GM12873 (cell line): ENCODE measurements at regions not wholly inside any gene's neighbourhood (a gene's known extent, or its start where the extent isn't known, plus 50 kb on each side); places are given as distances from the start of the nearest gene placed in this dataset.

Experiments
- TF ChIP-seq, protein P1 (sequence below): IDR thresholded peaks from 2 replicates; pipeline ENCODE4 v1.5.1; 2012; ENCODE audit warnings: low read depth, mild to moderate bottlenecking, moderate library complexity, low read length, control low read depth; ENCODE audit not compliant: insufficient read depth; ENCODE audit errors: missing control alignments

DNA sequence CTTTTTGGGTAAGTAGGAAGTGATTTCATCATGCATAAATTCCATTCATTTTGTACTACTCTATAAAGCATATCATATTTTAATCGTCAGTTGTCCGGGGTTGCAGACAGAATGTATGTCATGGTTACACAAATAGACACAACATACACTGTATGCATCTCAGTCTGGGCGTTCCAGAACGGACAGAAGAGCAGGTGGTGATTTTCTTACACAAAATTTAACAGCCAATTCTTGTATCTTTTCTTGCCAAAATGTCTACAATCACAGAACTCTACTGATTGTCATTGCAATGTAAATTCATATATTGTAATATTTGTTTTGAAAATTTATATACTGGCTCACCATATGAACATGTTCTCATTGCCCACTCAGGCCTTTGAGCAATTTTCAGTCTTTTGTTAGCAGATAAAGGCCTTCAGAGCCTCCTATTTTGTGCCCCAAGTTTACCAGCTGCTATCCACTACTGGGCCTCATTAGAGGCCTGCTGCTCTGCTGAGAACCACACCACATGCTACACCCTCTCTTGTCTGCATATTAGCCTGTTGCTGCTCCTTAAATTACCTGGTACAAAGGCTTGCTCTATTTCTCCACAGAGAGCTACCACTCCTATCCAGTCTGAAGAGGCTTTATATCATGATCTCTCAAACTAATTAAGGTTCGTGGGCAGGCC lies 61.5 kb downstream of the PRDM13 start:
- TF ChIP-seq, protein P1, sequence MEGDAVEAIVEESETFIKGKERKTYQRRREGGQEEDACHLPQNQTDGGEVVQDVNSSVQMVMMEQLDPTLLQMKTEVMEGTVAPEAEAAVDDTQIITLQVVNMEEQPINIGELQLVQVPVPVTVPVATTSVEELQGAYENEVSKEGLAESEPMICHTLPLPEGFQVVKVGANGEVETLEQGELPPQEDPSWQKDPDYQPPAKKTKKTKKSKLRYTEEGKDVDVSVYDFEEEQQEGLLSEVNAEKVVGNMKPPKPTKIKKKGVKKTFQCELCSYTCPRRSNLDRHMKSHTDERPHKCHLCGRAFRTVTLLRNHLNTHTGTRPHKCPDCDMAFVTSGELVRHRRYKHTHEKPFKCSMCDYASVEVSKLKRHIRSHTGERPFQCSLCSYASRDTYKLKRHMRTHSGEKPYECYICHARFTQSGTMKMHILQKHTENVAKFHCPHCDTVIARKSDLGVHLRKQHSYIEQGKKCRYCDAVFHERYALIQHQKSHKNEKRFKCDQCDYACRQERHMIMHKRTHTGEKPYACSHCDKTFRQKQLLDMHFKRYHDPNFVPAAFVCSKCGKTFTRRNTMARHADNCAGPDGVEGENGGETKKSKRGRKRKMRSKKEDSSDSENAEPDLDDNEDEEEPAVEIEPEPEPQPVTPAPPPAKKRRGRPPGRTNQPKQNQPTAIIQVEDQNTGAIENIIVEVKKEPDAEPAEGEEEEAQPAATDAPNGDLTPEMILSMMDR: no peak

DNA sequence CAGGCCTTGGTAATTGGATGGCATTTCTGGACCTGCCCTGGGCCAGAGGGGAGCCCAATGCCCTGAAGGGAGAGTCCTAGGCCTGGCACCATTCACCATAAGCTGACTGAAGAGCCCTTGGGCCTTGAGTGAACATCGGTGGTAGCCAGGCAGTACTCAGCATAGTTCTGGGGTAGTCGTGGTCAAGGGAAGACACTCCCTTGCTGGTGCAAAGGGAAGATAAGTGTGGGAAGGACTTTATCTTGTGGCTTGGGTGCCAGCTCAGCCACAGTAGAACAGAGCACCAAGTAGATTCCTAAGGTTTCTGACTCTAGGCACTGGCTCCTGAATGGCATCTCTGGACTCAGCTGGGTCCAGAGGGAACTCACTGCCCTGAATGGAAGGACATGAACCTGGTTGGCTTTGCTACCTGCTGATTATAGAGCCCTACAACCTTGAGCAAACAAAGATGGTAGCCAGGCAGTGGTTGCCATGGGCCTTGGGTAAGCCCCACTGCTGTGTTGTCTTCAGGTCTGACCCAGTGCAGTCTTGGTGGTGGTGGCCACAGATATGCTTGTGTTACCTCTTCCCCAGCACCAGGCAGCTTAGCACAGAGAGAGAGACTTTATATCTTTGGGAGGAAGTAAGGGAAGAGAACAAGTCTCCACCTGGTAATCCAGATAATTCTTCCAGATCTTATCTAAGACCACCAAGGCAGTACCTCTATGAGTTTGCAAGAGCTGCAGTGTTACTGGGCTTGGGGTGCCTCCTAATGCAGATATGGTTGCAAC lies 83.5 kb downstream of the PRDM13 start:
- TF ChIP-seq, protein P1: no peak

DNA sequence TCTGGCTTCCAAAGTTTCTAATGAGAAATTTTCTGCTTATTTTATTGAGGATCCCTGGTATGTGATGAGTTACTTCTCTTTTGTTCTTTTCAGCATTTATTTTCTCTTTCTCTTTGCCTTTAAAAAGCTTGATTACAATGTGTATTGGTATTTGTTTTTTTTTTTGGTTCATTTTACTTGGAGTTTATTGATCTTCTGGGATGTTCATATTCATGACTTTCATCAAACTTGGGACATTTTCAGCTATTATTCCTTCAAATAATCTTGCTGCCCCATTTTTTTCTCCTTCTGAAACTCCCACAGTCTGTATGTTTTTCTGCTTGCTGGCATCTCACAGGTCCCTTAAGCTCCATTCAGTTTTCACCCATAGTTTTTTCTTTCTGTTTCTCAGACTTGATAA lies 102.4 kb downstream of the PRDM13 start:
- TF ChIP-seq, protein P1: no peak

DNA sequence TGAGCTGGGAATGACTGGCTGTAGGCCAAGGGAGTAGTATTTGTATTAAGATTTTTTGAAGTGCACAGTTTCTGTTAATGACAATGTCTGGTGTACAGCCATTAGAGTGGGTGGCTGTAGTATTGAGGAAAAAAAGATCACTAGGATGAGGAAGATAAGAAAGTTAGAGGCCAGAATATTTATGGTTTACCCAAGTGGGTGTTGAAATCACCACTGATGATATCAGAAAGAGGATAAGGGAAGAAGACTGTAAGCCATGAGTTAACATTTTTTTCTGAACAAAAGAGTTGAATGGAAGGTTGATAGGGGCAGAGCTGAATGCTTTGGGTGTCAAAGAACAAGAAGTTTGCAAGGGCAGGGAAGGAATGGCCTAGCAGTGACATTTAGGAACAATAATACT lies 104.7 kb downstream of the PRDM13 start:
- TF ChIP-seq, protein P1: no peak

DNA sequence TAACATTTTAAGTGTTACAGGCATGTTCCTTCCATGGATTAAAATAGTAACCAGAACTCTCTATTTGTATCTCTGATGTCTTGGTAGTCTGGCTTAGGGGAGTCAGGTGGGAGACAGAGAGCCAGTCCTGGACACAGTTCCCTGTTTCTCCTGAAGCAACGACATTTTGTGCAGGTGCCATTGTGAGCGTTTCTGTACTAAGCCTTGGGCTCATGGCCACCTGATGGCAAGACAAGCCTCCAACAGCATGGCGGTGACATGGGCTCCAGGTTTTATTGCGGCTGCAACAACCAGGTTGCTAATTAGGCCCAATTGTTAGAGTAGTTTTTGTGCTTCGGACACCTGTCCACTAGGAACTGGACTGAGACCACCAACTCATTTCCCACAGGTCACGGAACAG lies 105.3 kb downstream of the PRDM13 start:
- TF ChIP-seq, protein P1: no peak

DNA sequence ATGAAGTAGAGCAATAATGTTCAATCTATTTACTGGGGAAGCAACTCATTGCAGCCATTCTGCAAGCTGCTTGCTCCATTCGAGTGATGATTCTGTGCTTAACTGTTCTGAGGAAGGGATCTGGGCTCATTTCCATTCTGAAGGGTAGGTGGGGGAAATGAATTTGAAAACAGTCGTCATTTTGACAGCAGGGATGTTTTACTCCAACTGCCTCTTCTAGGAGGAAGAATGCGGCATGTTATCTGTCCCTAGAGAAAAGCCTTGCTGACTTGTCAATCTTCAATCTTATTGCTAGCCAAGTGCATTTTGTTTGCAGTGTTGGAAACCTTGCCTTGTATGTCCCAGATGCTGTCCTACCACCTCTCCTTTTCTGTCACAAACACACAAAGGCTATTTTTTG lies 105.9 kb downstream of the PRDM13 start:
- TF ChIP-seq, protein P1: no peak

DNA sequence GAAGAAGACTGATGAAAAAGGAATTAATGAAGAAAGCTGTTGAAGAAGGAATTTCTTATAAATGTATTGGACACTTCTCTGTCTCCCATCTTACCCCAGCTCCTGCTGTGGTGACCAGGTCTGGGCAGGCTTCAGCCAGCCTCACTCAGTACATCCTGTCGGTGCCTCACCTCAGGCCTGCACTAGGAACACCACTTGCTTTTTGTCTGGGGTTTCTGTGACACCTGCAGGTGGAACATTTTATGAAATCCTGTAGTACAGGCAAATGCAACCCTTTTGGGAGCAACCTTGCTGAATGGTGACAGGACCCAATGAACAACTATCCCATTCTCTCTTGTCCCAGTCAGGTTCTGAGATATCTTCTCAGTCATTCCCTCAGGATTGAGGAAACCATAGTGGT lies 129.7 kb downstream of the PRDM13 start:
- TF ChIP-seq, protein P1: no peak
